K562 (cell line): ENCODE measurements at regions not wholly inside any gene's neighbourhood (a gene's known extent, or its start where the extent isn't known, plus 50 kb on each side); places are given as distances from the start of the nearest gene placed in this dataset.
"Not testable (repeated sequence)": the region's sequence is repeated elsewhere in the genome, so short reads cannot be mapped to it uniquely, and the experiment has no call there.

Source experiments
- ATAC-seq: fragments of 200-7000 bp; cut with Tn5 transposase; 3 replicates; pipeline ENCODE4 v1.9.1; 2020; ENCODE audit warnings: moderate library complexity
- BruUV-seq: library from RNA; stranded (reverse); fragments of 400-500 nt; replicated peaks from 2 replicates; lab custom pipeline; 2021; lab: Mats Ljungman, UMichigan
- CTCF ChIA-PET: fragments of 300-600 bp; formaldehyde crosslinking; extraction: SDS; loops from one replicate; lab custom pipeline; 2021; ENCODE audit warnings: low intra/inter-chr PET ratio; lab: Yijun Ruan, JAX
- POLR2A ChIA-PET: fragments of 300-600, 350-650 bp; sonication (Branson Sonifier 250); formaldehyde crosslinking; extraction: SDS; loops from one replicate; lab custom pipeline; 2021; ENCODE audit warnings: antibody characterized with exemption, inconsistent platforms; lab: Yijun Ruan, JAX
- DNase-seq, 4 experiments: peaks; one replicate each; pipeline versions ENCODE4 v3.0.0 to v3.0.0-alpha.2; 2011 to 2018; ENCODE audit warnings: low spot score in 3 of 4, mixed read lengths in 3 of 4; ENCODE audit errors: extremely low read depth in 1 of 4
- FAIRE-seq: peaks from 2 replicates; lab custom pipeline; 2011; peaks lifted over from hg19 to GRCh38; lab: Jason Lieb, UNC
- H2AFZ ChIP-seq: 2 replicates; pipeline ENCODE4 v1.6.0; 2011; ENCODE audit warnings: low read depth, low read length, control low read depth, inconsistent platforms
- H3K27ac ChIP-seq: fragments of 200-600 bp; 3 replicates; pipeline ENCODE4 v1.8.0; 2011; ENCODE audit warnings: low read depth, mild to moderate bottlenecking, control low read depth, inconsistent platforms, low read length, moderate library complexity, mixed read lengths; ENCODE audit errors: extremely low read depth
- H3K27me3 ChIP-seq, 2 experiments: fragments of 300-600 bp in 1 of 2; 2 replicates in 1 of 2; 3 replicates in 1 of 2; pipeline versions ENCODE4 v1.6.0 to v1.8.0; 2011; ENCODE audit warnings: inconsistent platforms in 2 of 2, low read length in 2 of 2, mild to moderate bottlenecking in 1 of 2, mixed read lengths in 1 of 2, moderate library complexity in 1 of 2; ENCODE audit not compliant: control insufficient read depth in 2 of 2, insufficient read depth in 2 of 2
- H3K36me3 ChIP-seq: fragments of 300-600 bp; 3 replicates; pipeline ENCODE4 v1.8.0; 2011; ENCODE audit warnings: mild to moderate bottlenecking, low read length, inconsistent platforms; ENCODE audit not compliant: control insufficient read depth, insufficient read depth
- H3K4me1 ChIP-seq, 2 experiments: fragments of 200-600 bp in 1 of 2; replicated peaks in 1 of 2; 2 replicates in 1 of 2; 3 replicates in 1 of 2; pipeline versions ENCODE4 v1.5.1 to v1.8.0; 2011; ENCODE audit warnings: inconsistent platforms in 2 of 2, low read length in 2 of 2, mild to moderate bottlenecking in 1 of 2, mixed read lengths in 1 of 2, moderate library complexity in 1 of 2; ENCODE audit not compliant: control insufficient read depth in 2 of 2, insufficient read depth in 2 of 2
- H3K4me2 ChIP-seq: 2 replicates; pipeline ENCODE4 v1.6.1; 2011; ENCODE audit warnings: low read length, control low read depth, inconsistent platforms, mixed read lengths; ENCODE audit not compliant: insufficient read depth
- H3K4me3 ChIP-seq: fragments of 200-600 bp; sonication (generic), shearing (Covaris generic); 2 replicates; pipeline ENCODE4 v1.5.1; 2016; ENCODE audit warnings: control low read depth, inconsistent platforms
- H3K79me2 ChIP-seq: fragments of 200-600 bp; 3 replicates; pipeline ENCODE4 v1.8.0; 2011; ENCODE audit warnings: low read length, inconsistent platforms; ENCODE audit not compliant: control insufficient read depth, insufficient read depth
- H3K9ac ChIP-seq, 2 experiments: 2 replicates each; pipeline versions ENCODE4 v1.6.0 to v1.6.1; 2011; ENCODE audit warnings: low read depth in 2 of 2, low read length in 2 of 2, control low read depth in 1 of 2, inconsistent platforms in 1 of 2, mild to moderate bottlenecking in 1 of 2, mixed read lengths in 1 of 2; ENCODE audit not compliant: insufficient read depth in 1 of 2
- H3K9me1 ChIP-seq: one replicate; pipeline ENCODE4 v1.6.0; 2011; ENCODE audit warnings: inconsistent platforms, mild to moderate bottlenecking, low read length, moderate library complexity; ENCODE audit not compliant: control insufficient read depth, insufficient read depth
- H3K9me3 ChIP-seq: replicated peaks from 2 replicates; pipeline ENCODE4 v1.5.1; 2011; ENCODE audit warnings: low read depth, low read length, inconsistent platforms; ENCODE audit not compliant: control insufficient read depth, insufficient read depth
- H4K20me1 ChIP-seq: replicated peaks from 2 replicates; pipeline ENCODE4 v1.6.1; 2011; ENCODE audit warnings: low read length, inconsistent platforms, mixed read lengths; ENCODE audit not compliant: control insufficient read depth, insufficient read depth
- ADNP ChIP-seq: fragments of 200-800 bp; sonication (Bioruptor generic); IDR thresholded peaks from 2 replicates; pipeline ENCODE4 v1.6.1; 2016; ENCODE audit warnings: missing genetic modification characterization, missing compliant biosample characterization
- WGBS: fragments of 100-300 bp; shearing (Covaris generic); methylation state at CpG from one replicate; pipeline ENCODE4 v1.1.6; 2016; ENCODE audit warnings: low coverage, mixed read lengths; ENCODE audit not compliant: insufficient coverage; ENCODE audit errors: missing lambda C conversion rate; 5-methylcytosine and 5-hydroxymethylcytosine counted together
- in situ Hi-C: fragments of 300-500 bp; cut with MboI; formaldehyde crosslinking; loops from 4 replicates; pipeline ENCODE4 v1.15.0; 2018; ENCODE audit warnings: inconsistent platforms, mixed read lengths
- intact Hi-C: fragments of 100-400 bp; cut with micrococcal nuclease; formaldehyde crosslinking; loops from 2 replicates; pipeline ENCODE4 v1.14.2; 2022
- TF ChIP-seq, protein P1 (sequence below), 2 experiments: fragments of 450-650 bp; IDR thresholded peaks; 2 replicates each; pipeline ENCODE4 v1.6.1; 2016
- TF ChIP-seq, protein P2 (sequence below), 2 experiments: fragments of 450-650 bp; IDR thresholded peaks; 2 replicates each; pipeline ENCODE4 v1.6.1; 2018; ENCODE audit warnings: mild to moderate bottlenecking in 2 of 2, low read depth in 1 of 2; ENCODE audit not compliant: partially characterized antibody in 2 of 2

DNA sequence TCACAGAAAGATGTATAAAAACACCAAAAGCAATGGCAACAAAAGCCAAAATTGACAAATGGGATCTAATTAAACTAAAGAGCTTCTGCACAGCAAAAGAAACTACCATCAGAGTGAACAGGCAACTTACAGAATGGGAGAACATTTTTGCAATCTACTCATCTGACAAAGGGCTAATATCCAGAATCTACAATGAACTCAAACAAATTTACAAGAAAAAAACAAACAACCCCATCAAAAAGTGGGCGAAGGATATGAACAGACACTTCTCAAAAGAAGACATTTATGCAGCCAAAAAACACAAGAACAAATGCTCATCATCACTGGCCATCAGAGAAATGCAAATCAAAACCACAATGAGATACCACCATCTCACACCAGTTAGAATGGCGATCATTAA is 674.4 kb downstream of the UQCRFS1 start:
- H3K9me3 ChIP-seq, in situ Hi-C loops, H3K4me3 ChIP-seq, CTCF ChIA-PET, H3K9me1 ChIP-seq, POLR2A ChIA-PET, H3K4me1 ChIP-seq, H3K36me3 ChIP-seq, H3K9ac ChIP-seq, FAIRE-seq, ATAC-seq, BruUV-seq, H3K4me2 ChIP-seq, H4K20me1 ChIP-seq, H2AFZ ChIP-seq, H3K27me3 ChIP-seq, DNase-seq, intact Hi-C loops: not testable (repeated sequence)
- 30% methylated on average over 1 of the region's 2 CpGs for WGBS
- H3K27ac ChIP-seq, result peak overlapping the region; percentile 88; the same call in 1 of the 3 replicates
- H3K79me2 ChIP-seq, result peaks cover 94% of the 10 kb centered on the region
- TF ChIP-seq, protein P1, sequence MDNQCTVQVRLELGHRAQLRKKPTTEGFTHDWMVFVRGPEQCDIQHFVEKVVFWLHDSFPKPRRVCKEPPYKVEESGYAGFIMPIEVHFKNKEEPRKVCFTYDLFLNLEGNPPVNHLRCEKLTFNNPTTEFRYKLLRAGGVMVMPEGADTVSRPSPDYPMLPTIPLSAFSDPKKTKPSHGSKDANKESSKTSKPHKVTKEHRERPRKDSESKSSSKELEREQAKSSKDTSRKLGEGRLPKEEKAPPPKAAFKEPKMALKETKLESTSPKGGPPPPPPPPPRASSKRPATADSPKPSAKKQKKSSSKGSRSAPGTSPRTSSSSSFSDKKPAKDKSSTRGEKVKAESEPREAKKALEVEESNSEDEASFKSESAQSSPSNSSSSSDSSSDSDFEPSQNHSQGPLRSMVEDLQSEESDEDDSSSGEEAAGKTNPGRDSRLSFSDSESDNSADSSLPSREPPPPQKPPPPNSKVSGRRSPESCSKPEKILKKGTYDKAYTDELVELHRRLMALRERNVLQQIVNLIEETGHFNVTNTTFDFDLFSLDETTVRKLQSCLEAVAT (IDR thresholded peaks at IDR 0.05), result peak; percentile 23 to 79
- 0 out of 2 replicates have a peak, but pooled peaks have one; percentile 20 for TF ChIP-seq ADNP (tag)
- TF ChIP-seq, protein P2, sequence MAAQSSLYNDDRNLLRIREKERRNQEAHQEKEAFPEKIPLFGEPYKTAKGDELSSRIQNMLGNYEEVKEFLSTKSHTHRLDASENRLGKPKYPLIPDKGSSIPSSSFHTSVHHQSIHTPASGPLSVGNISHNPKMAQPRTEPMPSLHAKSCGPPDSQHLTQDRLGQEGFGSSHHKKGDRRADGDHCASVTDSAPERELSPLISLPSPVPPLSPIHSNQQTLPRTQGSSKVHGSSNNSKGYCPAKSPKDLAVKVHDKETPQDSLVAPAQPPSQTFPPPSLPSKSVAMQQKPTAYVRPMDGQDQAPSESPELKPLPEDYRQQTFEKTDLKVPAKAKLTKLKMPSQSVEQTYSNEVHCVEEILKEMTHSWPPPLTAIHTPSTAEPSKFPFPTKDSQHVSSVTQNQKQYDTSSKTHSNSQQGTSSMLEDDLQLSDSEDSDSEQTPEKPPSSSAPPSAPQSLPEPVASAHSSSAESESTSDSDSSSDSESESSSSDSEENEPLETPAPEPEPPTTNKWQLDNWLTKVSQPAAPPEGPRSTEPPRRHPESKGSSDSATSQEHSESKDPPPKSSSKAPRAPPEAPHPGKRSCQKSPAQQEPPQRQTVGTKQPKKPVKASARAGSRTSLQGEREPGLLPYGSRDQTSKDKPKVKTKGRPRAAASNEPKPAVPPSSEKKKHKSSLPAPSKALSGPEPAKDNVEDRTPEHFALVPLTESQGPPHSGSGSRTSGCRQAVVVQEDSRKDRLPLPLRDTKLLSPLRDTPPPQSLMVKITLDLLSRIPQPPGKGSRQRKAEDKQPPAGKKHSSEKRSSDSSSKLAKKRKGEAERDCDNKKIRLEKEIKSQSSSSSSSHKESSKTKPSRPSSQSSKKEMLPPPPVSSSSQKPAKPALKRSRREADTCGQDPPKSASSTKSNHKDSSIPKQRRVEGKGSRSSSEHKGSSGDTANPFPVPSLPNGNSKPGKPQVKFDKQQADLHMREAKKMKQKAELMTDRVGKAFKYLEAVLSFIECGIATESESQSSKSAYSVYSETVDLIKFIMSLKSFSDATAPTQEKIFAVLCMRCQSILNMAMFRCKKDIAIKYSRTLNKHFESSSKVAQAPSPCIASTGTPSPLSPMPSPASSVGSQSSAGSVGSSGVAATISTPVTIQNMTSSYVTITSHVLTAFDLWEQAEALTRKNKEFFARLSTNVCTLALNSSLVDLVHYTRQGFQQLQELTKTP (IDR thresholded peaks at IDR 0.05; ENCODE audit: low read depth in 1 of 2, partially characterized antibody in 2 of 2), result peak in 1 of 2 experiments; percentile 94
